ENCODE measurements at regions not wholly inside any gene's neighbourhood (a gene's known extent, or its start where the extent isn't known, plus 50 kb on each side); places are given as distances from the start of the nearest gene placed in this dataset.
"Not testable (repeated sequence)": the region's sequence is repeated elsewhere in the genome, so short reads cannot be mapped to it uniquely, and the experiment has no call there.

DNA sequence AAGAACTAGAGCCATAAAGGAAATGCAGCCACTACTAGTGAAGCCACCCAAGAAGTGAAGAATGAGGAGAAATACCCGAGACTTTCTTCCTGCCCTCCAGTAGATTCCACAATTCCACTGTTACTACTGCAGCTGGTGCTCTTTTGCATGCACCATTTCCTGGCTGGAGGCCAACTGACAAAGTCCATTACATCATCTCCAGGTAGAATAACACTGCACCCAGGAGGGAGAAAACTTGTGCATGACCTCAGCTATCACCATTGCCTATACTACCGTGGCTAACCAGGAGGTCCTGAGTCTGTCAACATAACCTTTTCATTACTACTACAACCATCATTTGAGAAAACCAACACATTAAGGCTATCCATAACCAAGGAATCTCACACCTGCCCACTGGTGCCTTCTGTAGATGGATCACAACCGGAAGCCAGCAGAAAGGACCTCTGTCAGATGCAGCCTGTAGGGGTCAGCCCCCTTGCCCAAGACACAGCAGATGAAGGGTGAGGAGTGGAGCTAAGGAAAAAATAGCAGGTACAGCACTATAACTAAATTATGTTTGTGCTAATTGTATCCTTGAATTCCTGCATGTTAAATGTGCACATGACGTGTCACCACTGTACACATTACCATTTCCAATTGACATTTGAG is 200.8 kb upstream of the C2CD4B start:
- no peak for DNase-seq (ENCODE audit: low spot score)

DNA sequence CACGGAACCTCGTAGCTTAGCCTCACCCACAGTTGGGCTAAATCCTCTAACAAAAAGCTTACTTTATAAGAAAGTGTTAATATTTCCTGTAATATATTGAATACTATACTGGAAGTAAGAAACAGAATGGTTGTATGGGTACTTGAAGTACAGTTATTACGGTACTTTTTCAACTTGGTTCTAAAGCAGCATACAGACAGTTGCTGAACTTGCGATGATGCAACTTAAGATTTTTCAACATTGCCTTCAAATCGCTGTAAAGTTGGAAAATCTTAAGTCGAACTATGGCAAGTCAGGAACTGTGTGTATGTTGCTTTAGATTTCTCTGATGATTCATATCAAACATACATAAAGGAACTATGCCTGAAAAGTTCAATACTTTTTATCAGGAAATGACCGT is 204.4 kb upstream of the C2CD4B start:
- no peak for DNase-seq (ENCODE audit: low spot score)

DNA sequence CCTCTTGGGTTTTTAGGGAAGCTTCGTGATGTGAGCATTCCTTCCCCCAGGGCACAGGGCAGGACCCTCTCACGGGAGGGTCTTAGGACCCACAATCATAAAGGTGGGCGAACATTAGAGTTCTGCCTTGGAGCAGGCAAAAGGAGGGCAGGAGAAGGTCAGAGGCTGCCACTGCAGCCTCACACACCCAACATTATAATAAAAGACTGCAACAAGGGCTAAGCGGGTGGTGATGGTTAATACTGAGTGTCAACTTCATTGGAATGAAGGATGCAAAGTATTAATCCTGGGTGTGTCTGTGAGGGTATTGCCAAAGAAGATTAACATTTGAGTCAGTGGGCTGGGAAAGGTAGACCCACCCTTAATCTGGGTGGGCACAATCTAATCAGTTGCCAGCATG is 206.6 kb upstream of the C2CD4B start:
- not testable (repeated sequence) for DNase-seq (ENCODE audit: low spot score)

DNA sequence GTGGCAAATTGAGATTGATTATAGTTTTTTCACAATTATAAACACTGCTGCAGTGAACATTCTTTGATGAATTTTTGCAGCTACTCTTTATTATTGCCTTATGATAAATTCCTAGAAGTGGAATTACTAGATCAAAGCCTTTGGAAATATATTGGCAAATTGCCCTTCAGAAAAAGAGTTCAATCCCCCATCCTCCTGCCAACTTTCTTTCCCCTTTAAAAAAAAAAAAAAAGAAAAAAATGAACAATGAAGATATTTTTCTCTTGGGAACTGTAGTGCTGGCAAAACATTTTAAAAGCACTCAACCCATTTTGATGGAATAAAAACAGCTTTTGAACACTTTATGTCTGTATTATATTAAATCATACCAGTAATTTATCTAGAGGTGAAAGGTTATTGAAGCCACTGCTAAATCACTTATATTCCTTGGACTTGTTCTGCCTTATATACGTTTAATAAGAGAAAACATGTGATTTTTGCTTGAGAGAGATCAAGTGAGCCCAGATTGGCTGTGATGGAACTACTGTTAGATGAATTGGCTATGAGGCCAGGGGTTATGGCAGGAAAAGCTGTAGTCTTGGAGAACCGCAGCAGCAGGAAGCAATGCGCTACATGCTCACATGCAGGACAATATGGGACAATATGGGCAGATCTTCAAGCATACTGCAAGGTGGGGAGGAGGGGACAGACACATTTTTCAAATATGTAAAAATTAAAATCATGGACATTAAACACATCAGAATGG is 212.8 kb upstream of the C2CD4B start:
- DNase-seq (ENCODE audit: low spot score): no peak

DNA sequence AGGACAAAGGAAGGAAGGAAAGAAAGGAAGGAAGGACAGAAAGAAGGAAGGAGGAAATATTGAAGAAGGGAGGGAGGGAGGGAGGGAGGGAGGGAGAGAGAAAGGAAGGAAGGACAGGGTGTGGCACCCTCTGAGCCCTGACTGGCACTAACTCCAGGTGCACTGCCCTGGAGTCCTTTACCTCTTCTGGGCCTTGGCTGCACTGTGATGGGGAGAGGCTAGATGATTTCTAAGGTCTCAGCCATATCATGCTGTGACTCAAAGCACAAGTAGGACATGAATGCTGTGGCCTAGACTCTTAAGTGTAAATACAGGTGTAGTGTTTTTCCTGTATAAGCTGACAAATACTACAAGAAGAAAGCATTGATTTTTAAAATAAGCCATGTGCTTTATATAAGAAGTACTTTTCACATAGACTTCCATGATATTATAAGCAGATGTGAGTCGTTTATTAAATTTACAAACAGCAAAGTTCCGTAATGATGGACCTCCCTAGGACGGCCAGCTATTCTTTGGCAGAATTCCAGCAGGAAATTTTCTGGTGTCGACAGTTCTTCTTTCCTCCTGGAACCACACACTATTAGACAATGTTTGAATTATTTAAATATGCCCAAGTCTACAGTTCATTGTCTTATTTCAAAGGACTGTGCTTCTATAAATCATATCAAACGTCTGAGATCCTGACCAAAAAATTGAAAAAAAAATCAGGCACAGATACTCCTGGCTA is 213.8 kb upstream of the C2CD4B start:
- no peak for DNase-seq (ENCODE audit: low spot score)

DNA sequence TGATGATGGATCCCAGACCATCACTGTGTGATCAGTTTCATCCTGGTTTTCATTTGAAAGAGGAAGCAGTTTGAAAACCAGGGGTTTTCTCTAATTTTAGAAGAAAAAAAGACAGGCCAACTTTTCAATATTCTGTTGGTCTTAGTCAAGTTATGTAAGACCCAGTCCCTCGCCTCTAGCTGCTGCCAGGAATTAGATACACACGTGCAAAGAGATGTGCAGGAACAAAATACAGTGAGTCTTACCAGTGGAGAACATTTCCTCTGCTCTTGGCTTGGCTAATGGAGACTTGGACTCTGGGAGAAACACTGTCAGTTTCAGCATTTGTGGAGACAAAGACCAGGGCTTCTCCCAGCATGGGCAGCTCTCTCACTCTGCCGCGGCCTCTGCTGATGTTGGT is 214.9 kb upstream of the C2CD4B start:
- no peak for DNase-seq (ENCODE audit: low spot score)

DNA sequence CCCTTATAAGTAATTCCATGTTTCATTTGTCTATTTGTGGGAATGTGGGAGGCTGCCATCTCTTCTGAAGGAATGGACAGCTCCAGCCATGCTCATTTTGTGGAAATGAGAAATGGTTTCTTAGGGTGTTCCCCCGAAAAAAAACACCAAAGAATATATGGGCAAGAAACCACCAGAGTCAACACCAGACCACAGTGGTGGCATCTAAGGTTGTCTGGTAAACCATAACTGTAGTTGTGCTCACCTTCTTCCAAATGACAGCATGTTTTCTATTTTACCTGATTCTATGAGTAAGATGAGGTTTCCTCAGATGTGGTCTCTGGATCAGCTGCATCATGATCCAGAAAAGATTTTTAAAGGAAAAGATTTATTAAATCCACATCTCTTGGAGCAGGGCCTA is 217.0 kb upstream of the C2CD4B start:
- DNase-seq (ENCODE audit: low spot score): no peak

DNA sequence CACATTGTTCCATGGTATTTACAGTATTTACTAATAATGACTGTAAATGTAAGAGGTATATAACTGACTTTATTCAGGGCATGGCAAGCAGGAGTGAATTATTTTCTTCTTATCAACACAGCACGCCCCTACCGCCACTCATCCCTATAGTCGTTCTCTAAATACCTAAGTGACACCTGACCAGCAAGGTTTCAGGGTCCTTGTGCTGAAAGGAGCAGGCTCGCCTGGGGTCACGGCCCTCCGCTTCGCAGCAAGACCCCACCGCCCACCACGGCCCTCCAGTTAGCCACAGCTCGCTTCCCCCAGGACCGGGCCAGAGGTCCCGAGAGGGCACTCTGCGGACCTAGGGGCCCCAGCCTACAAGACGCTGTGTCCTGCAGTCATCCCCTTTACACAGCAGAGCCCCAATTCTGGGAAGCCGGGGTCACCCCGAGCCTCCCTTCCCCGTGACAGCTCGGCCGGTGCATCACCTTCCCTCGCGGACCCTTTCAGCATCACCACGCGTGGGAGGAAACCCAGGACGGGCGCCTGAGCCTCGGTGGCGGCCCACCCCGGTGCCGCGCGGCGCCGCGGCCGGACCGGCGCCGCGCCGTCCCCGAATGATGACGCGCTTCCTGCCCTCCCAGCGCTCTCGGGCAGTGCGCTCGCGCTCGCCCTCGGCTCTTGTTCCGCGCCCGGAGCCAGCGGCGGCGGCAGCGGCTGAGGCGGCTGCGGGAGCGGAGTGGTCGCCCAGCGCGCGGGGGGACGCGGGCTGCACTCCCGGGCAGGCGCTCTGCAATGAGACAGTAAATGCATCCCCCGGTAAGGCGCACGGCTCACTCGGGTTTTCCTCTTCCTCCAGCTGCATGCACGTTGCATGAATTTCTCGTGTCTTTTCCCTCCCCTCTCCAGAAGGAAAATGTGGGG is 225.1 kb upstream of the C2CD4B start, which contains the start of gene TLN2:
Gene TLN2, plus strand, starts transcription at position 666 of the 906 bp plus-strand sequence.
- no peak for DNase-seq (ENCODE audit: low spot score)

DNA sequence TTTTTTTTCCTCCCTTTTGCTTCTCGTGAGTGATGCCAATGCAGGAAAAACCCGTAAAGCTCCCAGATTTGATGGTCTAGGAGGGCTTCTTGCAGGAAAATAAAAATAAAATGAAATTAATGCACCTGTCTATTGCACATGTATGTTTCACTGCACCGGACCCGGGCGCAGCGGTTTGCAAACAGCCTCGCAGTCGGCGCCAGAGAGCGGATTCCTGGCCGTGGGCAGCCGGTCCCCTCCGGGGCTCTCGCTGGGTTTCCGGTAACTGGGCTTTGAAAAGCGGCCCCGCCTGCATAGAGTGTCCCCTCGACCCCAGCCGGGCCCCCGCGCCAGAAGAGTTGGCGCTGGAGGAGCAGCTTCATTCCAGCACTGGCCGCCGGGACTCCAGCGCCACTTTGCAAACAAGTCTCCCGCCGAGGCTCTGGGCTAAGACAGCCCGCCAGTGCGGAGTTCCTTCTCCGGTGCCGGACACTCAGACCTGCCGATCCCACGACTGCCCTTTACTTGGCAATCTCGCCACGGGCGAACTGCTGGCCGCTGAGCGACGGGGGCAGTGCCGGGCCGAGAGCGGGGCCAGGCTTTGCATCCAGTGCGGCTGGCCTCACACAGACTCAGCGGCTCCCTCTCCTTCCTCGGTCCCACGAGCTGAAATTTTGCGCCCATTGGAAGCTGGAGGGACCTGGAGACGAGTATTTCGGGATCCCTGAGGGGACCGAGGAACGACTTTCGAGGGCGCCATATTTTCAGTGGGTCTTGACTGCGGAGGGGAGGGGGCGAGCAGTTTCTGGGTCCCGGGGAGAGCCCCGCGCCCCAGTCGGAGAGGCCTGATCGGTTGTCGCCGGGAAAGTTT is 225.9 kb upstream of the C2CD4B start:
- no peak for DNase-seq (ENCODE audit: low spot score)

DNA sequence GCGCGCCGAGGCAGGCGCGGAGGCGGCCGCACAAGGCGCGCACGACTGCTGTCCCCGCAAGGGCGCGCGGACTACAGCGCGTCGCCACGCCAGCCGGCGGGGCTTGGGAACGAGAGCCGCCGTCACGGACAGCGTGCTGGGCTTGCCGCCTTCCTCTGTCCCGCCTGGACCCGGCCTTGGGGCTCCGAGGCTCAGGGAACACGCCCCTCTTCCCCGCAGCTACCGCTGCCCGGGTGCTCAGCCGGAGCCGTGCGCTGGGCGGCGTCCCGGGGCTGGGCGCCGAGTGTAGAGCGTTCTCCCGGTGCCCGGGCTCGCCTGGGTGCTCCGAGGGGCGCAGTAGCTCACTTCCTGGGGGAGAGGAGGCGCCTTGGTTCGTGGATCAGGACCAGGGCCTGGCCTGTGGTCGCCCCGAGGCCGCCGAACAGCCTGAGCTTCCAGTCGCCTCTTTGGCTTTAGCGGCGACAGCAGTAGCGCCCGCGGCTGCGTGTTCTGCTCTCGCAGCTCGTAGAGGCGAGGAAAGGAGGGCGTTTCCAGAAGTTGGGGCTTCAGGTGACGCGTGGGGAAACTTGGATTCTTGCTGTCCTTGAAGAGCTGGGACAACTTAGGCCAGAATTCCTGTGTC is 226.7 kb upstream of the C2CD4B start:
- DNase-seq (ENCODE audit: low spot score): no peak

DNA sequence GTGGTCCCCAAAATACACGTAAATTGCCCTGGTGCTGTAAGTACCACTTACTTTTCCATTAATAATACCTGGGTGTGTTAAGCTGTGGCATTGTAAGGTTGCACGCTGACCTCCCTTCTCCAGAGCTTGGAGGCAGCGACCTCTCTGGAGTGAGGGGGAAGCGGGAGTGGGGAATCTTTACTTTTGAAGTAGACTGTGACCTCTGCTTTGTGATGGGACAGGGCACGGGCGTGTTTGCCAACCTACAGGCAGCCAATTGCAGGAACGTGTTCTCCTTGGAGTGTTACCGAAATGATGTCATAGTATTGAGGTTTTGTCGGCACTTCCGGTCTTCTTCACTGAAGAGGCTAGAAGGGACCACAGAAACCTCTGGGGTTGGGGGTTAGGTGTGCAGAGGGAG is 227.3 kb upstream of the C2CD4B start:
- no peak for DNase-seq (ENCODE audit: low spot score)

DNA sequence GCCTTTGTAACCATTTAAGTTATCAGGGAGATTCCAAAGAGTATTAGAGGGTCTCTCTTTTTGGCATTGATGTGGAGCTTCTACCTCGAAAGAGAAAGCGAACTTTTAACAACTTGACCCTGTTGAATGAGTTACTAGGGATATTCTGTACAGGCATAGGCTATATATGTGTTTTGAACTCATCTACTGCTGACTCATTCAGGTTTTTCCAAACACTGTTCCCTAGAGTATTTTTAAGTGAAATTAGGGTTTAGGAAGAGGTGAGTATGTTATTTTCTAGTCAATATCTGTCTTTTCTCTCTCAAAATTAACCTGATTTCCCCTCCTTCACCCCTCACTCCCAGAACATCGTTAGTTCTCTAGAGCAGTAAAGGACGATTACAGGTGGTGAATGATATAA is 228.1 kb upstream of the C2CD4B start:
- DNase-seq (ENCODE audit: low spot score): no peak

DNA sequence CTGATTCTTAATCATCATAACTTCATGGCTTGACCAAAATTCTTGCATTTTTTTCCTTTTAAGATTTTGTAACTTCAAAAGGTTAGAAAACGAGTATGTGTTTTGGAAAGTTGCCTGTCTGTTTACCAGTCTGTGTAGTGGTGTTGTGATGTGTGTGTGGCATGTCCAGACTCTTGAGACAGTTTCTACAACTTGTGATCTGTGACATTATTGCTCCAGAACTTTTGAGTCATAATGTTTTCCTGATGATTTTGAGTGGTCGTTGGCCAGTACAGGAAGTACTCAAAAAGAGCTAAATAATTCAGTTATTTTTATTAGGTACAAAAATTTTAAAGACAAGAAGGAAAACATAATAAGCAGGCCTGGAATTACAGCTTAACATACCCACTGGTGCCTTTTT is 229.0 kb upstream of the C2CD4B start:
- DNase-seq (ENCODE audit: low spot score): no peak

DNA sequence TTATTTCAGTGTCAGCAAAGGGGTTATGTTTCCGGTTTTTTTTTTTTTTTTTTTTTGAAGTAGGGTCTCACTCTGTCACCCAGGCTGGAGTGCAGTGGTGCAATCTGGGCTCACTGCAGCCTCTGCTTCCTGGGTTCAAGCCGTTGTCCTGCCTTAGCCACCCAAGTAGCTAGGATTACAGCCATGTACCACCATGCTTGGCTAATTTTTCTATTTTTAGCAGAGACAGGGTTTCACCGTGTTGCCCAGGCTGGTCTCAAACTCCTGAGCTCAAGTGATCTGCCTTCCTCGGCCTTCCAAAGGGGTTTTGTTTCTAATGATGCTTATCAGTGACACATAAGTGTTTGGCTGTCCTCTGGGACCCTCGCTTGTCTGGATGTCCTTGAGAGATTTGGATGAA is 235.7 kb upstream of the C2CD4B start:
- DNase-seq (ENCODE audit: low spot score): no peak

DNA sequence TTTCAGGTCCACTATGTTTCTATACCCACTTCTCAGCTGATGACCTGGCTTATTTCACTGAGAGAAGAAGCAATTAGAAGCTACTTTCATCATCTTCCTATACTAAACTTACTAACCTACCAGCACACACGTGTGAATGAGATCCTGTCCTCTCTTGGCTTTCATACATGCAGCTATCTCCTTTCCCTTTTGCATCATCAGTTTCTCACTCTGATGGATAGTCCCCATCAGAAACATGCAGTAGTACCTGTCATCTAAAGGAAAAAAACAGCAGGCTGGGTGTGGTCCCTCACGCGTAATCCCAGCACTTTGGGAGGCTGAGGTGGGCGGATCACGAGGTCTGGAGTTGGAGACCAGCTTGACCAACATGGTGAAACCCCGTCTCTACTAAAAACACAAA is 237.6 kb upstream of the C2CD4B start:
- DNase-seq (ENCODE audit: low spot score): no peak

DNA sequence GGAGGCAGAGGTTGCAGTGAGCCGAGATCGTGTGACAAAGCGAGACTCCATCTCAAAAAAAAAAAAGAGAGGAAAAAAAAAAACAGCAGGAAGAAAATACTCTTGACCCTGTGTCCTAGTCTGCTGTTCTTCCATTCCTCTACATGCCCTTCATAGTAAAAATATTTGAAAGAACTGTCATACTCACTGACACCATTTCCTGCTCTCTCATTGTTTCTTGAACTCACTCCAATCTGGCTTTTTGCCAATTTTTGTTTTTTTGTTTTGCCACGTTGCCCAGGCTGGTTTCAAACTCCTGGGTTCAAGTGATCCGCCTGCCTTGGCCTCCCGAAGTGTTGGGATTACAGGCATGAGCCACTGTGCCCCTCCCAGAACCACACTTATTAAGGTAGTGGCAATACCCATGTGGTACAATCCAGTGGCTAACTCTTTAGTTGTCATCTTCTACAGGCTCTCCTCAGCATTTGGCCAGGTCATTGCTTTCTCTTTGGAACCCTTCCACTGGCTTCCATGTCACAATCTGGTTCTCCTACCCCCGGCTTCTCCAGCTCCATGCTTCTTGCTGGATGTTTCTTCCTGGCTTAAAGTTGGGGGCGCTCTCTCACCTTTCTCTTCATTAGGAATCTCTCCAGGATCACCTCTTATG is 238.2 kb upstream of the C2CD4B start:
- no peak for DNase-seq (ENCODE audit: low spot score)

DNA sequence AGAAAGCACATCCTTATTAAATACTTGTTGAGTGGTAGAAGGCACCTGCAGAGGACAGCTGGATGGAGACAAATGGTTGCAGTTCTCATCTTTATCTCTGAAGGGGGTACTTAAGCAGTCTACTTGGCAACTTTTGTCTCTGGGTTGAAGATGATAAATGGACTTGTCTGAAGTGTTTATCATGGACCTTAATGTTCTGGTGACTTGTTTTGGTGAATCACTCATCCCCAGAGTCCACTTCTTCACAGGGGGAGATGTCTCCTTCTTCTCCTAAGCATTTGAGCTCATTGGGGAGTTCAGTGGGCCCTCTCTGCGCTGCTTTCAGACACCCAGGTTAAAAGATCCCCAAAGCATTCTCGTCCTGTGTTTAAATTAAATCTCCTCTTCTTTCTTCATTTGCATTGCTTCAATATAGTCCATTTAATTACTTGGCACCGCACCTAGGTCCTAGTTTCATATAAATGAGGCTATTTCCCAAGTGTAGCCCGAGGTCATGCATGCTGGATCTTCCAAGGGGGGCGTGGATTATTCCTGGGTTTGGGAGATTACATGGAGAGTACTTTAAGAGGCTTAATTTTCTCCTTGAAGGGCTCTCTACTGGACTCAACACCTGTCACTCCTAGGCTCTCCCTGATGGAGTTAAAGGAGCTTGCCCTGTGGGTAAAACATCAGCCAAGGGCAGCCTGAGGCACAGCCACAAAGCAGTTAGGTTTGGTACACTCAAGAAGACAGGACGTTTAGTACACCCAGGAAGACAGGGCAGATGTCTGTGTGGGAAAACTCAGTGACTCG is 239.3 kb upstream of the C2CD4B start:
- DNase-seq (ENCODE audit: low spot score): no peak

DNA sequence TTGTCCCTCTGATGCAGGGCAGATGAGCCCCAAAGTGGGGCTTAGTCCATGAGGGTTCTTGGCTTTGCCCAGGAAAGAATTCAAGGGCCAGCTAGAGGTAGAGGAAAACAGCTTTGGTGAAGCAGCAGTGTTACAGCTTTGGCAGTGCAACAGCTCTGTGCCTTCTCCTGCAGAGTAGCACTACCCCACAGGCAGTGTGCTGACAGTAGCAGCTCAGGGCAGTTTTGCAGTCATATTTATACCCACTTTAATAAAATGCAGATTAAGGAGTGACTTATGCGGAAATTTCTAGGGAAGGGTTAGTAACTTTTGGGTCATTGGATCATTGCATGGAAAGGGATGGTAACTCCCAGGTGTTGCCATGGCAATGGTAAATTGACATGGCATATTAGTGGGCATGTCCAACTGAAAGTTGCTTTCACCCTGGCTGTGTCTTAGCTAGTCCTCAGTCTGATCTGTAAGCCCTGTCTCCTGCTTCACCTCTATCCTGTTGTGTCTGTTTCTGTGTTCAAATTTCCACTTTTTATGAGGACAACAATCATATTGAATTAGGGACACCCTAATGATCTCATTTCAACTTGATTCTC is 241.3 kb upstream of the C2CD4B start:
- DNase-seq (ENCODE audit: low spot score): no peak

DNA sequence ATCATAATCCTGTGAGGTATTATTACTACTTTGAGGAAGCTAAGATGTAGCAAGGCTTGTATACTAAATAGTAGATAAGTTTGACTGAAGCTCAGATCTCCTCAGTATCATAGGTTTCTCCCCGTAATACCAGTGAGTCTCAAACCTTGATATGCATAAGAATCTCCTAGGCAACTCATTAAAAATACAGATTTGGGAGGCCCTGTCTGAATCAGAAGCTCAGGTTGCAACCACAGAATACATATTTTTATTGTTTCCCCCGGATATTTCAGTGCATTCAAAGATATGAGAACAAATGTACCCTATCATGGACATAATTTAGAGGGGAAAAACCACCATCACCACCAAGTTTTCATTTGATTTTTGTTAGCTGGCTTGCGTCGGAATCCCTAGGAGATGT is 242.1 kb upstream of the C2CD4B start:
- DNase-seq (ENCODE audit: low spot score): no peak

Measured in COLO829 (cell line).